ENCODE measurements at regions not wholly inside any gene's neighbourhood (a gene's known extent, or its start where the extent isn't known, plus 50 kb on each side); places are given as distances from the start of the nearest gene placed in this dataset.

GRCh38 chr1:83012950-83013349, 986.0 kb downstream of the TTLL7 start:
- no peak for DNase-seq (ENCODE audit: low read depth, low spot score)
- no peak overlapping the region for H3K4me3 ChIP-seq (ENCODE audit: low read length)

GRCh38 chr1:83011265-83011664, 987.7 kb downstream of the TTLL7 start:
- DNase-seq (ENCODE audit: low read depth, low spot score): no peak
- H3K4me3 ChIP-seq (ENCODE audit: low read length): no peak overlapping the region

- DNase-seq (ENCODE audit: low read depth, low spot score): no peak
Measured at GRCh38 chr1:83006271-83006670, 992.7 kb downstream of the TTLL7 start.

GRCh38 chr1:83000286-83000685, 998.6 kb downstream of the TTLL7 start:
- H3K4me3 ChIP-seq (ENCODE audit: low read length): no peak overlapping the region
- no peak for DNase-seq (ENCODE audit: low read depth, low spot score)

More at GRCh38 chr1:83006271-83006670, 992.7 kb downstream of the TTLL7 start:
- H3K4me3 ChIP-seq (ENCODE audit: low read length): no peak overlapping the region

GRCh38 chr1:82995951-82996350, 1003.0 kb downstream of the TTLL7 start:
- DNase-seq (ENCODE audit: low read depth, low spot score): no peak
- no peak overlapping the region for H3K4me3 ChIP-seq (ENCODE audit: low read length)

GRCh38 chr1:82994616-82995263, 1004.2 kb downstream of the TTLL7 start:
- DNase-seq (ENCODE audit: low read depth, low spot score): no peak
- H3K4me3 ChIP-seq (ENCODE audit: low read length): no peak overlapping the region

- no peak overlapping the region for H3K4me3 ChIP-seq (ENCODE audit: low read length)
- DNase-seq (ENCODE audit: low read depth, low spot score): no peak
Measured at GRCh38 chr1:82991569-82991968, 1007.4 kb downstream of the TTLL7 start.

GRCh38 chr1:82979593-82980236, 1019.2 kb downstream of the TTLL7 start:
- no peak overlapping the region for H3K4me3 ChIP-seq (ENCODE audit: low read length)

GRCh38 chr1:82978461-82979324, 1020.2 kb downstream of the TTLL7 start:
- no peak for DNase-seq (ENCODE audit: low read depth, low spot score)
- H3K4me3 ChIP-seq (ENCODE audit: low read length): no peak overlapping the region

More at GRCh38 chr1:82979593-82980236, 1019.2 kb downstream of the TTLL7 start:
- no peak for DNase-seq (ENCODE audit: low read depth, low spot score)

- H3K4me3 ChIP-seq (ENCODE audit: low read length): no peak overlapping the region
- no peak for DNase-seq (ENCODE audit: low read depth, low spot score)
Measured at GRCh38 chr1:82972841-82973553, 1025.9 kb downstream of the TTLL7 start.

GRCh38 chr1:82969340-82969739, 1029.6 kb downstream of the TTLL7 start:
- H3K4me3 ChIP-seq (ENCODE audit: low read length): no peak overlapping the region
- DNase-seq (ENCODE audit: low read depth, low spot score): no peak

- H3K4me3 ChIP-seq (ENCODE audit: low read length): no peak overlapping the region
- no peak for DNase-seq (ENCODE audit: low read depth, low spot score)
Measured at GRCh38 chr1:82962658-82963057, 1036.3 kb downstream of the TTLL7 start.

GRCh38 chr1:82950606-82951200, 1048.2 kb downstream of the TTLL7 start:
- H3K4me3 ChIP-seq (ENCODE audit: low read length): no peak overlapping the region
- no peak for DNase-seq (ENCODE audit: low read depth, low spot score)

GRCh38 chr1:82948386-82948785, 1050.5 kb downstream of the TTLL7 start:
- DNase-seq (ENCODE audit: low read depth, low spot score): no peak
- H3K4me3 ChIP-seq (ENCODE audit: low read length): no peak overlapping the region

GRCh38 chr1:82947278-82947677, 1051.7 kb downstream of the TTLL7 start:
- no peak overlapping the region for H3K4me3 ChIP-seq (ENCODE audit: low read length)
- no peak for DNase-seq (ENCODE audit: low read depth, low spot score)

- H3K4me3 ChIP-seq (ENCODE audit: low read length): no peak overlapping the region
- DNase-seq (ENCODE audit: low read depth, low spot score): no peak
Measured at GRCh38 chr1:82946096-82946605, 1052.8 kb downstream of the TTLL7 start.

- no peak overlapping the region for H3K4me3 ChIP-seq (ENCODE audit: low read length)
- DNase-seq (ENCODE audit: low read depth, low spot score): no peak
Measured at GRCh38 chr1:82944822-82945221, 1054.1 kb downstream of the TTLL7 start.

- DNase-seq (ENCODE audit: low read depth, low spot score): no peak
- no peak overlapping the region for H3K4me3 ChIP-seq (ENCODE audit: low read length)
Measured at GRCh38 chr1:82934074-82934473, 1064.9 kb downstream of the TTLL7 start.

GRCh38 chr1:82932727-82933126, 1066.2 kb downstream of the TTLL7 start:
- no peak overlapping the region for H3K4me3 ChIP-seq (ENCODE audit: low read length)
- DNase-seq (ENCODE audit: low read depth, low spot score): no peak
